Astrocyte (in vitro differentiated cells and primary cell): ENCODE measurements at regions not wholly inside any gene's neighbourhood (a gene's known extent, or its start where the extent isn't known, plus 50 kb on each side); places are given as distances from the start of the nearest gene placed in this dataset.

Experiments used
- EZH2 ChIP-seq: IDR thresholded peaks from 2 replicates; pipeline ENCODE4 v1.6.1; 2012; ENCODE audit warnings: mild to moderate bottlenecking, low read length, inconsistent platforms; ENCODE audit not compliant: insufficient read depth
- TF ChIP-seq, protein P1 (sequence below): IDR thresholded peaks from 2 replicates; pipeline ENCODE4 v1.5.1; 2011; ENCODE audit warnings: low read depth, mild to moderate bottlenecking, inconsistent platforms, low read length, moderate library complexity; ENCODE audit not compliant: insufficient read depth

DNA sequence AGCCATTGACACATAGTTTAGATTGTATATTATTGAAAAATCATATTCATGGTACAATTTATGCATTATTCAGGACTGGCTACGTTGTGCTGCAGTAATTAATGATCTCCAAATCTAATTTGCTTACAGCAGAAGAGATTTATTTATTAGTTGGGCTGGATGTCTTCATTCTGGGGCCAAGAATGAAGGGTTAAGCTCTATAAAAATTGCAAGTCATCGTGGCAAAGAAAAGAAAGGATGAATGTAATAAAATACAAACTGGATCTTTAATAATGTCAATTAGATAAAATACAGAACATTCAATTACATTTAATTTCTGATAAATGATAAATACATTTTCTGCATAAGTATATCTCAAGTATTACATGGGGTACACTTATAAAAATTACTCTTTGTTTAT, 151.8 kb upstream of the ANO5 start:
- TF ChIP-seq, protein P1, sequence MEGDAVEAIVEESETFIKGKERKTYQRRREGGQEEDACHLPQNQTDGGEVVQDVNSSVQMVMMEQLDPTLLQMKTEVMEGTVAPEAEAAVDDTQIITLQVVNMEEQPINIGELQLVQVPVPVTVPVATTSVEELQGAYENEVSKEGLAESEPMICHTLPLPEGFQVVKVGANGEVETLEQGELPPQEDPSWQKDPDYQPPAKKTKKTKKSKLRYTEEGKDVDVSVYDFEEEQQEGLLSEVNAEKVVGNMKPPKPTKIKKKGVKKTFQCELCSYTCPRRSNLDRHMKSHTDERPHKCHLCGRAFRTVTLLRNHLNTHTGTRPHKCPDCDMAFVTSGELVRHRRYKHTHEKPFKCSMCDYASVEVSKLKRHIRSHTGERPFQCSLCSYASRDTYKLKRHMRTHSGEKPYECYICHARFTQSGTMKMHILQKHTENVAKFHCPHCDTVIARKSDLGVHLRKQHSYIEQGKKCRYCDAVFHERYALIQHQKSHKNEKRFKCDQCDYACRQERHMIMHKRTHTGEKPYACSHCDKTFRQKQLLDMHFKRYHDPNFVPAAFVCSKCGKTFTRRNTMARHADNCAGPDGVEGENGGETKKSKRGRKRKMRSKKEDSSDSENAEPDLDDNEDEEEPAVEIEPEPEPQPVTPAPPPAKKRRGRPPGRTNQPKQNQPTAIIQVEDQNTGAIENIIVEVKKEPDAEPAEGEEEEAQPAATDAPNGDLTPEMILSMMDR: no peak
- TF ChIP-seq EZH2: no peak
